Activated B cell treated with CpG ODN at 0.5 μM for 24 hours (primary cell): ENCODE measurements at regions not wholly inside any gene's neighbourhood (a gene's known extent, or its start where the extent isn't known, plus 50 kb on each side); places are given as distances from the start of the nearest gene placed in this dataset.
"Not testable (repeated sequence)": the region's sequence is repeated elsewhere in the genome, so short reads cannot be mapped to it uniquely, and the experiment has no call there.

Experiments used
- ATAC-seq: fragments of 200-7000 bp; cut with Tn5 transposase; one replicate; pipeline ENCODE4 v1.10.0; 2021; ENCODE audit warnings: low read depth, mild to moderate bottlenecking, moderate library complexity
- CTCF ChIA-PET: fragments of 350-600 bp; sonication (Branson Sonifier 250); formaldehyde crosslinking; loops from one replicate; lab custom pipeline; 2021; ENCODE audit warnings: antibody characterized with exemption; lab: Charles Lee
- POLR2A ChIA-PET: fragments of 350-600 bp; sonication (Branson Sonifier 250); formaldehyde crosslinking; loops from one replicate; lab custom pipeline; 2021; ENCODE audit warnings: antibody characterized with exemption; lab: Charles Lee
- DNase-seq: peaks from one replicate; pipeline ENCODE4 v3.0.0; 2022
- H3K27ac Mint-ChIP-seq: one replicate; pipeline ENCODE4 v1.8.0; 2020; ENCODE audit warnings: mixed read lengths
- H3K27me3 Mint-ChIP-seq: one replicate; pipeline ENCODE4 v1.8.0; 2021; ENCODE audit warnings: mixed read lengths
- H3K36me3 Mint-ChIP-seq: one replicate; pipeline ENCODE4 v1.8.0; 2021; ENCODE audit warnings: low read depth, mixed read lengths
- H3K4me1 Mint-ChIP-seq: one replicate; pipeline ENCODE4 v1.8.0; 2021; ENCODE audit warnings: mixed read lengths
- H3K4me3 Mint-ChIP-seq: one replicate; pipeline ENCODE4 v1.8.0; 2020; ENCODE audit warnings: mild to moderate bottlenecking, mixed read lengths
- H3K9me3 Mint-ChIP-seq: one replicate; pipeline ENCODE4 v1.8.0; 2020; ENCODE audit warnings: mixed read lengths
- intact Hi-C: fragments of 100-400 bp; cut with micrococcal nuclease; formaldehyde crosslinking; loops from one replicate; pipeline ENCODE4 v1.15.1; 2024
- TF ChIP-seq, protein P1 (sequence below): fragments of 200-600 bp; IDR thresholded peaks from one replicate; pipeline ENCODE4 v1.8.0; 2022; ENCODE audit warnings: antibody characterized with exemption, mild to moderate bottlenecking

DNA sequence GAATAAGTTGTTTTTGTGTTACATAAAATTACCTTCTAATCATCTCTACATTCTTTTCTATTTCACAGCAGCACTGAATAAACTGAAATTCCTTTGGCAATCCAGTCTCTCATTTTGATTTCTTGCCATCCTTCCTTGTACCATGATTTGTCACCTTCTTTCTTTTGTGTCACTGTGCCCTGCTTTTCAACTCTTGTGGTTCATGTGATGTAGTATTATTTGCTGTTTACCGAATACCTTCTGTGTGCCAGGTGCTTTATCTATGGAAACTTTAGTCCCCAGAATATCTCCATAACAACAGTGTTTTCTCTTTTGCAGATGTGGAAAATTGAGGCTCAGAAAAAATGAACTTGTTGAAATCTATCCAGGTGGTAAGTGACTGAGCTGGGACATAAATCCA, 220.3 kb downstream of the STK31 start:
- DNase-seq: no peak
- TF ChIP-seq, protein P1, sequence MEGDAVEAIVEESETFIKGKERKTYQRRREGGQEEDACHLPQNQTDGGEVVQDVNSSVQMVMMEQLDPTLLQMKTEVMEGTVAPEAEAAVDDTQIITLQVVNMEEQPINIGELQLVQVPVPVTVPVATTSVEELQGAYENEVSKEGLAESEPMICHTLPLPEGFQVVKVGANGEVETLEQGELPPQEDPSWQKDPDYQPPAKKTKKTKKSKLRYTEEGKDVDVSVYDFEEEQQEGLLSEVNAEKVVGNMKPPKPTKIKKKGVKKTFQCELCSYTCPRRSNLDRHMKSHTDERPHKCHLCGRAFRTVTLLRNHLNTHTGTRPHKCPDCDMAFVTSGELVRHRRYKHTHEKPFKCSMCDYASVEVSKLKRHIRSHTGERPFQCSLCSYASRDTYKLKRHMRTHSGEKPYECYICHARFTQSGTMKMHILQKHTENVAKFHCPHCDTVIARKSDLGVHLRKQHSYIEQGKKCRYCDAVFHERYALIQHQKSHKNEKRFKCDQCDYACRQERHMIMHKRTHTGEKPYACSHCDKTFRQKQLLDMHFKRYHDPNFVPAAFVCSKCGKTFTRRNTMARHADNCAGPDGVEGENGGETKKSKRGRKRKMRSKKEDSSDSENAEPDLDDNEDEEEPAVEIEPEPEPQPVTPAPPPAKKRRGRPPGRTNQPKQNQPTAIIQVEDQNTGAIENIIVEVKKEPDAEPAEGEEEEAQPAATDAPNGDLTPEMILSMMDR: no peak
- no peak for ATAC-seq
- H3K27me3 Mint-ChIP-seq: no peaks in the 10 kb centered on the region
- ChIA-PET POLR2A (no interaction called here), CTCF (no interaction called here)
- H3K36me3 Mint-ChIP-seq: no peaks in the 10 kb centered on the region
- H3K4me3 Mint-ChIP-seq: no peak overlapping the region
- H3K9me3 Mint-ChIP-seq: peaks cover 5% of the 10 kb centered on the region
- H3K4me1 Mint-ChIP-seq: no peaks in the 10 kb centered on the region
- intact Hi-C loops: no loop called here
- no peak overlapping the region for H3K27ac Mint-ChIP-seq

- ATAC-seq (no peak), DNase-seq (no peak)
- H3K4me3 Mint-ChIP-seq: no peak overlapping the region
- H3K9me3 Mint-ChIP-seq: peaks cover 5% of the 10 kb centered on the region
- H3K27me3 Mint-ChIP-seq: no peaks in the 10 kb centered on the region
- TF ChIP-seq, protein P1: no peak
- CTCF ChIA-PET: no interaction called here
- intact Hi-C loops: no loop called here
- POLR2A ChIA-PET: no interaction called here
- no peaks in the 10 kb centered on the region for H3K36me3 Mint-ChIP-seq
- no peak overlapping the region for H3K27ac Mint-ChIP-seq
- H3K4me1 Mint-ChIP-seq: no peaks in the 10 kb centered on the region
Measured at GRCh38 chr7:23931633-23932032, 221.6 kb downstream of the STK31 start.

DNA sequence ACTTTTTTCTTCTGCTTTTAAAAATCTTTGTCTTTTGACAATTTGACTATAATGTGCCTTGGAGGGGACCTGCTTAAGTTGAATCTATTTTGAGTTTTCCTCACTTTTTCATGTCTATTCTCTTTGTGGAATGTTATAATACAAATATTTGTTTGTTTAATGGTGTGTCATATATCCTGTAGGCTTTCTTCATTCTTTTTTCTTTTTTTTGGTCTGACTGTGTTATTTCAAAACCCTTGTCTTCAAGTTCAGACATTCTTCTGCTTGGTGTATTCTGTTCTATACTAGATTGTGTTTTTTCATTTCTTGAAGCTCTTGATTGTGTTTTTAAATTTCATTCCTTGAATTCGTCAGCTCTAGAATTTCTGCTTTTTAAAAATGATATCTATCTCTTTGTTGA, 228.2 kb downstream of the STK31 start:
- ChIA-PET CTCF (no interaction called here), POLR2A (no interaction called here)
- Mint-ChIP-seq H3K36me3 (no peaks in the 10 kb centered on the region), H3K27ac (no peak overlapping the region), H3K4me3 (no peak overlapping the region), H3K4me1 (no peaks in the 10 kb centered on the region), H3K27me3 (peaks cover 13% of the 10 kb centered on the region), H3K9me3 (peaks cover 9% of the 10 kb centered on the region)
- intact Hi-C loops: no loop called here
- TF ChIP-seq, protein P1: no peak
- ATAC-seq (no peak), DNase-seq (no peak)

- ATAC-seq (no peak), DNase-seq (no peak)
- H3K9me3 Mint-ChIP-seq: peaks cover 9% of the 10 kb centered on the region
- no peaks in the 10 kb centered on the region for H3K4me1 Mint-ChIP-seq
- H3K4me3 Mint-ChIP-seq: no peak overlapping the region
- H3K27me3 Mint-ChIP-seq: peaks cover 13% of the 10 kb centered on the region
- H3K27ac Mint-ChIP-seq: no peak overlapping the region
- CTCF ChIA-PET: interaction anchor here (0.8 to 1.2 kb wide), 2 partner anchors 32 to 727 kb away, joined by 3 to 4 read pairs; no protein-coding TSS in a partner anchor
- H3K36me3 Mint-ChIP-seq: no peaks in the 10 kb centered on the region
- TF ChIP-seq, protein P1: no peak
- intact Hi-C loops: no loop called here
- POLR2A ChIA-PET: no interaction called here
Measured at GRCh38 chr7:23938937-23939552, 229.0 kb downstream of the STK31 start.

DNA sequence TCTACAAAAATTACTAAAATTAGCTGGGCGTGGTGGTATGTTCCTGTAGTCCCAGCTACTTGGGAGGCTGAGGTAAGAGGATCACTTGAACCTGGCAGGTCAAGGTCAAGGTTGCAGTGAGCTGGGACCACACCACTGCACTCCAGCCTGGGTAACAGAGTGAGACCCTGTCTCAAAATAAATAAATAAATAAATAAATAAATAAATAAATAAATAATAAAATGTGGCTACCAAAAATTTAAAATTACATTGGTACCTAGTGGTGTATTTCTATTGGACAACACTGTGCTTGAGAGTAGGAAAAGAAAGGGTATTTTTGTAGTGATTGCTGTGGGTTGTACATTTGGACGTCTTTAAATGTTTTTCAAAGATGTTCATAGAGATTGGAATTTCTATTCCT, 229.7 kb downstream of the STK31 start:
- CTCF ChIA-PET: interaction anchor here (1.2 kb wide), 1 partner anchor 726 kb away, joined by 4 read pairs; no protein-coding TSS in a partner anchor
- H3K36me3 Mint-ChIP-seq, intact Hi-C loops, H3K4me3 Mint-ChIP-seq, DNase-seq, ATAC-seq, H3K4me1 Mint-ChIP-seq, POLR2A ChIA-PET, H3K27ac Mint-ChIP-seq: not testable (repeated sequence)
- Mint-ChIP-seq H3K9me3 (peaks cover 11% of the 10 kb centered on the region), H3K27me3 (peaks cover 15% of the 10 kb centered on the region)

DNA sequence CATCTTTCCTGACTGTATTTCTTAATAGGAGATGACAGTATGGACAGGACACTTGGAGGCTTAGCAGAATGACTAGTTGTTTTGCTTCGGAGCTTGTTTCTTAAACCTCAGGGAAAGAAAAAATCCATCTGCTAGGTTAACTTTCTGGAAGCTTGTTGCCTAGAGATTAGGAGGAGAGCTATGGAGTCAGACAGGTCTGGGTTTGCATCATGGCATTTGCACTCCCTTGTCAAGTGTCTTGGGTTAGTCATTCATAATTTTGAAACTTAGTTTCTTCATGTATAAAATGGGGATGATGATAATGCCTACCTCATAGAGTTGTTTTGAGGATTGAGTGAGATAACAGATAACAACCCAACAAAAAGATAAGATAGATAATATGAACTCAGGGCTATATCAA, 231.5 kb downstream of the STK31 start:
- intact Hi-C loops: no loop called here
- TF ChIP-seq, protein P1: no peak
- Mint-ChIP-seq H3K27me3 (peaks cover 15% of the 10 kb centered on the region), H3K9me3 (peaks cover 20% of the 10 kb centered on the region), H3K4me3 (no peak overlapping the region), H3K4me1 (no peaks in the 10 kb centered on the region), H3K27ac (no peak overlapping the region), H3K36me3 (no peaks in the 10 kb centered on the region)
- CTCF ChIA-PET: no interaction called here
- POLR2A ChIA-PET: no interaction called here
- DNase-seq (no peak), ATAC-seq (no peak)
